ENCODE measurements at regions not wholly inside any gene's neighbourhood (a gene's known extent, or its start where the extent isn't known, plus 50 kb on each side); places are given as distances from the start of the nearest gene placed in this dataset.

DNA sequence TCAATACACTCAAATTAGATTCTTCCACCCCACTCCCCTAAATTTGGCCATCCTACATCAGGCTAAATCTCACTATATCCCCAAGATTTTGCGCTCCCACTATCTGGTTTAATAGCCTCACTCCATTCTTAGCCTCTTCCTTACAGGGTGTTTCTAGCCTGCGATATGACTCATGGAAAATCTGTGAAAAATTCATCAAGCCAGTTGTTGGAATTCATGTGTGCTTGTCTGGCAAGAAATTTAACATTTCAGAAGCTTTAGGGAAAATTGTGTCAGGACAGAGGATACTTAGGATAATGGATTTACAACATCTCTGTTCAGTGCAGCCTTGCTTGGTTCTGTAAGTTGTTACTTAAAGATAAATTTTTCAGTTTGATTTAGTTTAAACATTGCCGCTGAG, 1249.9 kb upstream of the AUTS2 start:
- DNase-seq = no peak
- intact Hi-C loops (cut with DNase I; ENCODE audit: low total_unique reads) = no loop called here
- no peaks in the 10 kb centered on the region for H3K4me1 ChIP-seq

DNA sequence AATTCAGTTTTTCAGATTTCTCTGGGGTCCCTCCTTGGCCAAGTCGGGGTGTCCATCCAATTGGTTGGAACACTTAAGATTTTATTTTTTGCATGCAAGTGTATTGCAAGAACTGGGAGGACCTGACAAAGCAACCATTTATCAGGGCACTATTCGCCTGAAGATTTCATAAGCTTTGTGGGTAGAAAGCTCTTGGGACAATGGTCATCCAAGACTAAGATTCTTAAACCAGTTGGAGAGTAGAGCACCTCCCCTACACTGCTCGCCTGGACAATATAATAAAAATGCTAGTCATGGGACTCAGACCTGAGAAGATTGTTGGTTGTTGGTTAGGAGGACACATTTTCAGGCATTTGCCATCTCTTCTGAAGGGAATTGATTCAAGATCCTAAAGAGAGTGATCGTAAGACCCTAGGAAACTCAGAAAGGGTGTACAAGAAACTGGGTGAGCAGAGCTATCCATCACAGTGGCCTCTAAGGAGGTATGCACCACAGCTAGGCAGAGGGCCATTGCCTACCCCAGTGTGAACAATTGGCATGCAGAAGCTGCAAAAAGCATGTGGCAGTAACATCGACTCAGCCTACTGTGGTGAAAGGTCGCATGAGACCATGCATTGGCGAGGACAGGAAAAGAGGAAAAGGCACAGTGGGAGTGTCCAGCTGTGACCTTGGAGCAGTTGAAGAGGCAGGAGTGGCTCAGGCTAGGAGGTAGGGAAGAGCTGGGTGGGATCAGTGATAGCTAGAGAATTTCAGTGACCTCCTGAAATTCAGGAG, 1235.3 kb upstream of the AUTS2 start:
- no peaks in the 10 kb centered on the region for H3K4me1 ChIP-seq
- no peak overlapping the region for H3K4me3 ChIP-seq
- no peaks in the 10 kb centered on the region for H3K9me3 ChIP-seq
- intact Hi-C loops (cut with DNase I; ENCODE audit: low total_unique reads) = no loop called here
- no peak for DNase-seq
- no peaks in the 10 kb centered on the region for H3K27me3 ChIP-seq
- TF ChIP-seq, protein P1, sequence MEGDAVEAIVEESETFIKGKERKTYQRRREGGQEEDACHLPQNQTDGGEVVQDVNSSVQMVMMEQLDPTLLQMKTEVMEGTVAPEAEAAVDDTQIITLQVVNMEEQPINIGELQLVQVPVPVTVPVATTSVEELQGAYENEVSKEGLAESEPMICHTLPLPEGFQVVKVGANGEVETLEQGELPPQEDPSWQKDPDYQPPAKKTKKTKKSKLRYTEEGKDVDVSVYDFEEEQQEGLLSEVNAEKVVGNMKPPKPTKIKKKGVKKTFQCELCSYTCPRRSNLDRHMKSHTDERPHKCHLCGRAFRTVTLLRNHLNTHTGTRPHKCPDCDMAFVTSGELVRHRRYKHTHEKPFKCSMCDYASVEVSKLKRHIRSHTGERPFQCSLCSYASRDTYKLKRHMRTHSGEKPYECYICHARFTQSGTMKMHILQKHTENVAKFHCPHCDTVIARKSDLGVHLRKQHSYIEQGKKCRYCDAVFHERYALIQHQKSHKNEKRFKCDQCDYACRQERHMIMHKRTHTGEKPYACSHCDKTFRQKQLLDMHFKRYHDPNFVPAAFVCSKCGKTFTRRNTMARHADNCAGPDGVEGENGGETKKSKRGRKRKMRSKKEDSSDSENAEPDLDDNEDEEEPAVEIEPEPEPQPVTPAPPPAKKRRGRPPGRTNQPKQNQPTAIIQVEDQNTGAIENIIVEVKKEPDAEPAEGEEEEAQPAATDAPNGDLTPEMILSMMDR (IDR thresholded peaks at IDR 0.05) = no peak
- no peaks in the 10 kb centered on the region for H3K36me3 ChIP-seq
- H3K27ac ChIP-seq = no peak overlapping the region

More for the DNA sequence above, 1249.9 kb upstream of the AUTS2 start:
- TF ChIP-seq, protein P1 (IDR thresholded peaks at IDR 0.05) = no peak
- H3K9me3 ChIP-seq = no peaks in the 10 kb centered on the region
- no peaks in the 10 kb centered on the region for H3K36me3 ChIP-seq
- H3K4me3 ChIP-seq = no peak overlapping the region
- H3K27me3 ChIP-seq = no peaks in the 10 kb centered on the region
- no peak overlapping the region for H3K27ac ChIP-seq

DNA sequence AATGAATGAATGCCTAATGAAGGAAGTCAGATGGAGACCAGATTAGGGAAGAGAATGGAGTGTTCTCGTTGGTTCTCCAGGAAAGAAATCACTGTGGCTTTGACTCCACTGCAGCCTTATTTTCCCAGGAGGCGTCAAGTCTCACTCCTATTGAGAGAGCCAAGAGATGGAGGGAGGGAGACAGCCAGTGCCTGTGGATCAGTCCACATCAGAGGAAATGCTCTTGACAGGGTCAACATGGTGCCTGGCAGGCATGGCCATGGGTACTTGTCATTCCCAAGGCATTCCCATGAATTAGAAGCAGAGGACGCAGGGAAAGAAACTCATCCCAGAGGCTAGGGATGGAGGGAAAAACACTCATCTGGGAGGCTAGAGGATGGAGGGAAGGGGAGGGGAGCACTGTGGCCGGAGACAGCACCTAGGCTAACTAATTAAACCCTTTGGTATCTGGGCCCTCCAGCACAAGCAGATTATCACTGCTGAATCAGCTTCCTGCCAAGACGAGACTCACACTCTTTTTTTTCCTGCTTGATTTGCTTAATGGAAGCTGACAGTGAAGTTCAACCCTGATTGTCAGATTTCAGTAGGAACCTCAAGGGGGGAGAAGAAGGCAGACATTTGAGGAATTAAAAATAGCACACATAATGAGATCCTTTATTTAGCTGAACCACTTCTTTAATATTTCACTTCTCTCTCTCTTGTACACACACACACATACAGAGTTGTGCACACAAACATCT, 1233.2 kb upstream of the AUTS2 start:
- H3K27ac ChIP-seq = no peak overlapping the region
- peaks cover 0 to 3% of the 10 kb centered on the region in 2 donors for H3K27me3 ChIP-seq
- TF ChIP-seq, protein P1 (IDR thresholded peaks at IDR 0.05) = no peak
- no peak for DNase-seq
- intact Hi-C loops (cut with DNase I; ENCODE audit: low total_unique reads) = no loop called here
- no peaks in the 10 kb centered on the region for H3K36me3 ChIP-seq
- H3K4me3 ChIP-seq = no peak overlapping the region
- no peaks in the 10 kb centered on the region for H3K9me3 ChIP-seq
- H3K4me1 ChIP-seq = no peaks in the 10 kb centered on the region

DNA sequence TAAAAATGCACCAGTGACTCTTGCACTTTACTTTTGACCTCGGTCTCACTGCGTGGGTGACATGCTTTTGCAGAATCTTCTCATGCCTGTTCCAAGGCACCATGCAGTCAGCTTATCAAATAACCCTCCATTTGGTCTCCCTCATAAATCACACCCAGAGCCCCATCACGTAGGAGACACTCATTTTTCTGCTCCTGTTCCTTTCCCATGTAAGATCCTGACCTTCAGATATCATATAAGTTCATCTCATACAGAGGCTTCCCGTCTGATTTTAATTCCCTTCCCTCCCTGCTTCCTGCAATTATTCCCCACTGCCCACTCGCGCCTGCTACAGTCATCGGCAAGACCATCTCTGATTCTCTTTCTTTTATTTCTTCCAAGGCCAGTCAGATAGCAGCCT, 1226.3 kb upstream of the AUTS2 start:
- Histone ChIP-seq H3K4me3 (no peak overlapping the region), H3K4me1 (no peaks in the 10 kb centered on the region), H3K9me3 (no peaks in the 10 kb centered on the region), H3K27me3 (peaks cover 0 to 3% of the 10 kb centered on the region in 2 donors), H3K27ac (no peak overlapping the region), H3K36me3 (no peaks in the 10 kb centered on the region)
- no peak for DNase-seq
- intact Hi-C loops (cut with DNase I; ENCODE audit: low total_unique reads) = no loop called here
- TF ChIP-seq, protein P1 (IDR thresholded peaks at IDR 0.05) = no peak

DNA sequence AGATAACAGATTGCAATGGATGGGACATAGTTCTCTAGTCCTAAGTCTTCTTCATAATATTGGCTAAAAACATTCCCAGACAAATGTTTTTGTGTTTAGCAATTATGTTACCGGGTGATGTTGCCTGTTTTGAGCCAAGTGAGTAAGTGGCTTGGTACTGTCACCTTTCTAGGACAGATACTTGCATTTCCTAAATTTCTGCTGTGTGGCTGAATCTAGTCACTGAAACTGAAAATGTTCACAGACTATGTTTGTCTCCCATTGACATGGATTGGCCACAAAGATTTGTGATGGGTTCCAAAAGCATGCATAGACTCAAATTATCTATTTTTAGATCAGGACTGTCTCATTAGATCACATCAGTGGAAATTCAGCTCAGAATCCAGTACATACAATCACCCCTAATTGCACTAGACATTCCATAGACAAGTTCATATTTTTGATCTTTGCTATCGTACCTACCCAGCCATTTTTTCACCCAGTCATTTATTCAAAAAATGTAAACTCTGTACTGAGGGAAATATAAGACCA, 1222.1 kb upstream of the AUTS2 start:
- TF ChIP-seq, protein P1 (IDR thresholded peaks at IDR 0.05) = no peak
- H3K27ac ChIP-seq = no peak overlapping the region
- no peak for DNase-seq
- no peaks in the 10 kb centered on the region for H3K4me1 ChIP-seq
- H3K9me3 ChIP-seq = no peaks in the 10 kb centered on the region
- no peaks in the 10 kb centered on the region for H3K36me3 ChIP-seq
- intact Hi-C loops (cut with DNase I; ENCODE audit: low total_unique reads) = no loop called here
- peaks cover 0 to 4% of the 10 kb centered on the region in 2 donors for H3K27me3 ChIP-seq
- H3K4me3 ChIP-seq = no peak overlapping the region
